ENCODE measurements at regions not wholly inside any gene's neighbourhood (a gene's known extent, or its start where the extent isn't known, plus 50 kb on each side); places are given as distances from the start of the nearest gene placed in this dataset.

- TF ChIP-seq POLR2A (IDR thresholded peaks at IDR 0.05): no peak
- no peak for TF ChIP-seq POLR2AphosphoS5 (IDR thresholded peaks at IDR 0.05)
- no peak for TF ChIP-seq CTCF (IDR thresholded peaks at IDR 0.05)
Measured at GRCh38 chr15:31156226-31156625, 54.7 kb upstream of the TRPM1 start.

Data from suprapubic skin (tissue), 4 donors.